NCI-H2196 treated with DMSO at 0.1 percent for 48 hours (cell line): ENCODE measurements at regions not wholly inside any gene's neighbourhood (a gene's known extent, or its start where the extent isn't known, plus 50 kb on each side); places are given as distances from the start of the nearest gene placed in this dataset.
"Not testable (repeated sequence)": the region's sequence is repeated elsewhere in the genome, so short reads cannot be mapped to it uniquely, and the experiment has no call there.

ENCODE experiments used
- DNase-seq: peaks from one replicate; lab custom pipeline; 2025; ENCODE audit not compliant: unreplicated experiment; lab: John Stamatoyannopoulos, UW

GRCh38 chr6:81371930-81372329, 380.6 kb downstream of the TENT5A start:
- no peak for DNase-seq

- DNase-seq, result no peak
Observed at GRCh38 chr6:81366972-81367371, 385.5 kb downstream of the TENT5A start.

GRCh38 chr6:81362246-81362645, 390.2 kb downstream of the TENT5A start:
- DNase-seq, result no peak

- DNase-seq, result no peak
Observed at GRCh38 chr6:81353262-81353661, 399.2 kb downstream of the TENT5A start.

- DNase-seq, result not testable (repeated sequence)
Observed at GRCh38 chr6:81344026-81344425, 408.5 kb downstream of the TENT5A start.

GRCh38 chr6:81340946-81341345, 411.5 kb downstream of the TENT5A start:
- no peak for DNase-seq

- no peak for DNase-seq
Observed at GRCh38 chr6:81331526-81331925, 421.0 kb downstream of the TENT5A start.

- DNase-seq, result no peak
Observed at GRCh38 chr6:81328700-81329099, 423.8 kb downstream of the TENT5A start.

- DNase-seq, result no peak
Observed at GRCh38 chr6:81326881-81327561, 425.5 kb downstream of the TENT5A start.

GRCh38 chr6:81309811-81310210, 442.7 kb downstream of the TENT5A start:
- no peak for DNase-seq

- no peak for DNase-seq
Observed at GRCh38 chr6:81308577-81309279, 443.8 kb downstream of the TENT5A start.

GRCh38 chr6:81307651-81308214, 444.7 kb downstream of the TENT5A start:
- DNase-seq, result no peak

- no peak for DNase-seq
Observed at GRCh38 chr6:81304466-81304865, 448.0 kb downstream of the TENT5A start.

GRCh38 chr6:81300961-81301360, 451.5 kb downstream of the TENT5A start:
- DNase-seq, result no peak

- no peak for DNase-seq
Observed at GRCh38 chr6:81298751-81299150, 453.7 kb downstream of the TENT5A start.

GRCh38 chr6:81295310-81295709, 457.2 kb downstream of the TENT5A start:
- DNase-seq, result no peak

GRCh38 chr6:81293896-81294295, 458.6 kb downstream of the TENT5A start:
- no peak for DNase-seq

- DNase-seq, result no peak
Observed at GRCh38 chr6:81289229-81289628, 463.3 kb downstream of the TENT5A start.

- no peak for DNase-seq
Observed at GRCh38 chr6:81265106-81265505, 487.4 kb downstream of the TENT5A start.

GRCh38 chr6:81263531-81264168, 488.8 kb downstream of the TENT5A start:
- DNase-seq, result no peak

- no peak for DNase-seq
Observed at GRCh38 chr6:81262656-81263055, 489.8 kb downstream of the TENT5A start.

GRCh38 chr6:81256223-81256622, 496.3 kb downstream of the TENT5A start:
- DNase-seq, result not testable (repeated sequence)
